ENCODE measurements at regions not wholly inside any gene's neighbourhood (a gene's known extent, or its start where the extent isn't known, plus 50 kb on each side); places are given as distances from the start of the nearest gene placed in this dataset.

- Histone ChIP-seq H3K4me3 (no peak overlapping the region), H3K27ac (no peak overlapping the region)
Observed at GRCh38 chr4:175346376-175346775, 428.2 kb downstream of the ADAM29 start.

DNA sequence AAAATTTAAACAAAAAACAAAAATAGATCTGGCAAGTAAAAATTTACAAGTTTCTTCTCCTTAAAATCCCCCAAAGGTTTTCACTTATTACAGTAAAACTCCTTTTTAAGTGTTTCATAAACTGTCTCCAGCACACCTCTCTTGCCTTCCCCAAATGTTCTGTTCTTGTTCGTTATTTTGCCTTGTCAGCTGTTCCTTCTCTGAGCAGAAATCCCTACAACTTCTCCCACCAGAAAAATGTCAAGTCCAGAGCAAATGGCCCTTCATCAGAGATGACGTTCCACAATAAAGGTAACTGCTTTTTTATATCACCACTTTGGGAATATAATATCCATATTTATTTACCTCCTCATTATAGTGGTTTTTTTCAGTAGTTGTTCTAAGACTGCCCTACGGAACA lies 432.1 kb downstream of the ADAM29 start:
- Histone ChIP-seq H3K4me3 (no peak overlapping the region), H3K27ac (no peak overlapping the region)

GRCh38 chr4:175351473-175351872 lies 433.3 kb downstream of the ADAM29 start:
- no peak overlapping the region for H3K4me3 ChIP-seq
- H3K27ac ChIP-seq = no peak overlapping the region

- Histone ChIP-seq H3K27ac (no peak overlapping the region), H3K4me3 (no peak overlapping the region)
Observed at GRCh38 chr4:175369087-175369486, 443.0 kb downstream of the GPM6A start.

- no peak overlapping the region for H3K4me3 ChIP-seq
- no peak overlapping the region for H3K27ac ChIP-seq
Observed at GRCh38 chr4:175371091-175371490, 441.0 kb downstream of the GPM6A start.

DNA sequence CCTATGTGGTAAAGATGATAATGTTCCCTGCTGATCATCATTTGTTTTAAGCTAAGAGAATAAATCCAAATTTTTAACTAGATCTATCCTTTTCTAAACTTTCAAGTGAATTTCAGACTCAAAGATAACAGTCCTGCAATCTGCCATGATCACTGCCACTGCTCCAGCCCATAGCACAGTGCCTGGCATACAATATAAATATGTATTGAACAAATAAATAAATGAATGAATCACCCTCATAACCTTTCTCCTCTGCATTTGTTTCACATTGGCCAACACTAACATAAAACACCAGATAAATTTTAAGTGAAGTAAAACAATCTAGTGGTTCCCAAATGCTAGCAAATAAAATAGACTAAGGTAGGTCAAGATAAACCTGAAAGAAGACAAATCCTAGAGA lies 439.0 kb downstream of the GPM6A start:
- no peak overlapping the region for H3K4me3 ChIP-seq
- H3K27ac ChIP-seq = no peak overlapping the region

- no peak overlapping the region for H3K4me3 ChIP-seq
- no peak overlapping the region for H3K27ac ChIP-seq
Observed at GRCh38 chr4:175374459-175374858, 437.6 kb downstream of the GPM6A start.

DNA sequence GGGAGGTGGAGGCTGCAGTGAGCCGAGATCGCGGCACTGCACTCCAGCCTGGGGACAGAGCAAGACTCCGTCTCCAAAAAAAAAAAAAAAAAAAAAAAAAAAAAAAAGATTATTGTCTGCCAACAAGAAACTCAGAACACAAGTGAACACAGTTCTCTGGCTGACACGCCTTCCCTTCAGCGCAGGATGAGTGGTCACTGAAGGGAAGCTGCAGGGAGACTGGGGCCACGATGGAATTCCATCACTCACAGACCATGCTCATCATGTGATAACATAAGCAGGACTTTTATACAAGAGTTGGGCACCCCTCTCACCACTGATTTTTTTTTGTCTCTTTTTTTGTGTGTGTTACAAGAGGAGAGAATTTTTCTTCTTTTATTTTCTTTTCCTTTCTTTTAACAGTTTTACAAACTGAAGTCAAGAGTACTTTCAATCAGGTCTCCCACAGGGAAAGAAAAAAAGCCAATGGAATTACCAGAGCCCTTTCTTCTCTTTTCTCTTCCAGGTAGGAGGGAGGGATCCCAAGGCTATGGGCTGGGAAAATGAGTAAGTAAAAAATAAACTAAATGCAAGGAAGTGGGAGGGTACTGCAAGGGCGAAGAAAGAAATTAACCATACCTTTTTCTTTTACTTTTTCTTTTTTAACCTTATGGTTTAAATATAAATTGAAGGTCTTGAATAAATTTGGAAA lies 435.6 kb downstream of the GPM6A start:
- Histone ChIP-seq H3K4me3 (no peak overlapping the region), H3K27ac (no peak overlapping the region)

GRCh38 chr4:175377203-175377602 lies 434.9 kb downstream of the GPM6A start:
- no peak overlapping the region for H3K4me3 ChIP-seq
- no peak overlapping the region for H3K27ac ChIP-seq

- Histone ChIP-seq H3K4me3 (no peak overlapping the region), H3K27ac (no peak overlapping the region)
Observed at GRCh38 chr4:175378372-175378771, 433.7 kb downstream of the GPM6A start.

- Histone ChIP-seq H3K27ac (no peak overlapping the region), H3K4me3 (no peak overlapping the region)
Observed at GRCh38 chr4:175380841-175381240, 431.2 kb downstream of the GPM6A start.

DNA sequence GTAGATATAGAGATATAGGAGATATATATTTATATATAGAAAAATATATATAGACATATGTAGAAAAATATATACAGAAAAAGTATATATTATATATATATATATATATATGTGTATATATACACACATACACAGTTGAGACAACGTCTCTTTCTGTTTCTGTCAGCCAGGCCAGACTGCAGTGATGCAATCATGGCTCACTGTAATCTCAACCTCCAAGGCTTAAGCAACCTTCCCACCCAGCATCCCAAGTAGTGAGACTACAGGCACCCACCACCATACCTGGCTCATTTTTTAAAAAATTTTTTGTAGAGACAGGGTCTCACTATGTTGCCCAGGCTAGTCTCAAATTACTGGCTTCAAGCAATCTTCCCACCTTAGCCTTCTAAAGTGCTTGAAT lies 426.3 kb downstream of the GPM6A start:
- no peak overlapping the region for H3K27ac ChIP-seq
- H3K4me3 ChIP-seq = no peak overlapping the region

- Histone ChIP-seq H3K27ac (no peak overlapping the region), H3K4me3 (no peak overlapping the region)
Observed at GRCh38 chr4:175386776-175387507, 425.1 kb downstream of the GPM6A start.

- H3K4me3 ChIP-seq = no peak overlapping the region
- no peak overlapping the region for H3K27ac ChIP-seq
Observed at GRCh38 chr4:175394208-175394607, 417.9 kb downstream of the GPM6A start.

DNA sequence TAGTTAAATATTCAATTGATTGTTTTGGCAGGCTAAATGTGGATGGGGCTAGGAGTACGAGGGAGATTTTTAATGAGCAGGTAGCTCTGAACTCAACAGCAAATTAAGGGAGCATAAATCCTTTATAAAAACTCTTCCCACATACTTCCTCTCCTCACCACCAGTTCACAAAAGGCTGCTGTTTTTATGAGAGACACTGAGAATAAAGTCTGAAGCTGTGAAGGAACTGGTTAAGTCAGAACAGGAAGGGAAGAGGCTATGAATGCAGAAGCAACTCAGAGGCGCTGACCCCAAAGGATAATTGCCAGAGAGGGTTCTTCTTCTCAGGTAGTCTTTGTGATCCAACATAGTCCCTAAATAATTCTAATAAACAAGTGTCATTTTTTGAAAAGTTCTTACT lies 406.1 kb downstream of the GPM6A start:
- H3K4me3 ChIP-seq = no peak overlapping the region
- no peak overlapping the region for H3K27ac ChIP-seq

DNA sequence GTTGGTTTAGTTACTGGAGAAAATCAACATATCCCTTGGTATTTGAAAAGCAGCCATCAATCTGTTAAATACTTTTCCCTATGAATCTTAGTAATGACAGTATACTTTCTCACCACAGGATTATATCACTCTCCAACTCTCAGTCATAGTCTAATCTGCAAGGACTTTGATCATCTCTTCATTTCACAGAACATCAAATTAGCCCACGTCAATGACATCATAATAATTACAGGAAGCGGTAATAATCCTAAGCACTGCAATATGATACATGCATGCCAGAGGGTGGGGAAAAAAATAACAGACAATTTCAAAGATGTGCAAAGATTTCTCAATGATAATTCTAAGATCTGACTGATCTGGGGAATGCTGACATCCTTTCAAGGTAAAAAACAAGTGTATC lies 404.1 kb downstream of the GPM6A start:
- H3K4me3 ChIP-seq = no peak overlapping the region
- H3K27ac ChIP-seq = no peak overlapping the region

- Histone ChIP-seq H3K27ac (no peak overlapping the region), H3K4me3 (no peak overlapping the region)
Observed at GRCh38 chr4:175411251-175411650, 400.8 kb downstream of the GPM6A start.

DNA sequence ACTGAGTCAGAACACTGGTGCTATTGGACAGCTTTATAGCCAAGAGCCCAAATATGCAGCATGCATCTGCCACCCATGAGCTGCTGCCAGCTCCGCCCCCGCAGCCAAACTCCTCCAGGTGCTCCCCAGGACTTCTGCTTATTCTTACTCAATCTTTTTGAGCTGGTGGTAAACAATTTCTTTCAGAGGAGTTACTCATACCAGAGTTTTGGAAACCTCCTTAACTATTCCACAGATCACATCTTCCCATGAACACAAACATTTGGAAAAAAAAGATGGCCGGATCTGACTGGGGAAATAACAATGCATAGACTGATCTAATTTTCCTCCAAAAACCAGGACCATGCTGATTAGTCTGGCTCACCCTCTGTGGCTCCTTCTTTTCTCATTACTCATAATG lies 399.9 kb downstream of the GPM6A start:
- Histone ChIP-seq H3K4me3 (no peak overlapping the region), H3K27ac (no peak overlapping the region)

- Histone ChIP-seq H3K27ac (no peak overlapping the region), H3K4me3 (no peak overlapping the region)
Observed at GRCh38 chr4:175412746-175413145, 399.3 kb downstream of the GPM6A start.

DNA sequence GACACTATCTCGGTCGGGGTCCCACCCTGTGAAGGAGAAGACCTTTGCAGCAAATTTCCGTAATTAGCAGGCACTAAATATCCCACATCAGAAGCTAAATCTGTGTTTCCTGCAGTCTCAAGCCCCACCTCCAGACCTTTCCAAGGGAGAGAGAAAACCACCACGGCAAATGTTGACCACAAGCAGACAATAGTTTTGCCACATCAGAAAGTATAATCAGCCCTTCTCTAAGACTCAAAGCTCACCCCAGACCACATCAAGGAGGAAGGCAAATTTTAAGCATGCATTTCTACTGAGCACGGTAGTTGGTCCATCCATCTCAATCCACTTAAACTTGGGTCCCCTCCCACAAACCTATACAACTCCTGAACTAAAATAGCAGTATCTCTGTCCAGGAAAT lies 398.5 kb downstream of the GPM6A start:
- H3K4me3 ChIP-seq = no peak overlapping the region

GRCh38 chr4:175414602-175415001 lies 397.5 kb downstream of the GPM6A start:
- Histone ChIP-seq H3K4me3 (no peak overlapping the region), H3K27ac (no peak overlapping the region)

More for the DNA sequence above, 398.5 kb downstream of the GPM6A start:
- H3K27ac ChIP-seq = no peak overlapping the region

GRCh38 chr4:175418516-175418915 lies 393.5 kb downstream of the GPM6A start:
- H3K27ac ChIP-seq = peak overlapping the region in 2 of 21 experiments; percentile 31 to 40
- H3K4me3 ChIP-seq = no peak overlapping the region

All from skin epidermis (tissue), 12 donors.